ENCODE measurements at regions not wholly inside any gene's neighbourhood (a gene's known extent, or its start where the extent isn't known, plus 50 kb on each side); places are given as distances from the start of the nearest gene placed in this dataset.

GRCh38 chr9:93730217-93730616, 153.8 kb downstream of the PHF2 start:
- DNase-seq (ENCODE audit: low read depth): no peak
